Thoracic aorta (tissue), 2 donors: ENCODE measurements at regions not wholly inside any gene's neighbourhood (a gene's known extent, or its start where the extent isn't known, plus 50 kb on each side); places are given as distances from the start of the nearest gene placed in this dataset.

Experiments used
- ATAC-seq: fragments of 150-250 bp; one replicate; pipeline ENCODE4 v1.8.0; 2017; ENCODE audit warnings: low read depth; ENCODE audit not compliant: insufficient number of reproducible peaks, low FRiP score
- DNase-seq: peaks from one replicate; pipeline ENCODE4 v3.0.0-alpha.2; 2020; ENCODE audit warnings: low spot score
- H3K27ac ChIP-seq, 2 donors: fragments of 200-600 bp; sonication (generic); 1 replicate in 1 of 2; 2 replicates in 1 of 2; pipeline ENCODE4 v1.5.1; 2016; ENCODE audit warnings: mild to moderate bottlenecking in 2 of 2, moderate library complexity in 2 of 2
- H3K27me3 ChIP-seq: fragments of 200-600 bp; sonication (generic); replicated peaks from 2 replicates; pipeline ENCODE4 v1.6.0; 2016; ENCODE audit warnings: mild to moderate bottlenecking; ENCODE audit not compliant: insufficient read depth
- H3K36me3 ChIP-seq: fragments of 200-600 bp; sonication (generic); one replicate; pipeline ENCODE4 v1.5.1; 2016
- H3K4me1 ChIP-seq, 2 donors: fragments of 200-600 bp; sonication (generic); 1 replicate in 1 of 2; 2 replicates in 1 of 2; pipeline versions ENCODE4 v1.5.1 to v1.6.0; 2016; ENCODE audit warnings: low read depth in 2 of 2, mild to moderate bottlenecking in 1 of 2; ENCODE audit not compliant: control insufficient read depth in 1 of 2
- H3K4me3 ChIP-seq: fragments of 200-600 bp; sonication (generic); 2 replicates; pipeline ENCODE4 v1.5.1; 2016; ENCODE audit warnings: mild to moderate bottlenecking
- H3K9me3 ChIP-seq: fragments of 200-600 bp; sonication (generic); 2 replicates; pipeline ENCODE4 v1.5.1; 2016
- TF ChIP-seq, protein P1 (sequence below): fragments of 200-600 bp; sonication (generic); IDR thresholded peaks from one replicate; pipeline ENCODE4 v1.5.1; 2019; ENCODE audit warnings: antibody characterized with exemption

DNA sequence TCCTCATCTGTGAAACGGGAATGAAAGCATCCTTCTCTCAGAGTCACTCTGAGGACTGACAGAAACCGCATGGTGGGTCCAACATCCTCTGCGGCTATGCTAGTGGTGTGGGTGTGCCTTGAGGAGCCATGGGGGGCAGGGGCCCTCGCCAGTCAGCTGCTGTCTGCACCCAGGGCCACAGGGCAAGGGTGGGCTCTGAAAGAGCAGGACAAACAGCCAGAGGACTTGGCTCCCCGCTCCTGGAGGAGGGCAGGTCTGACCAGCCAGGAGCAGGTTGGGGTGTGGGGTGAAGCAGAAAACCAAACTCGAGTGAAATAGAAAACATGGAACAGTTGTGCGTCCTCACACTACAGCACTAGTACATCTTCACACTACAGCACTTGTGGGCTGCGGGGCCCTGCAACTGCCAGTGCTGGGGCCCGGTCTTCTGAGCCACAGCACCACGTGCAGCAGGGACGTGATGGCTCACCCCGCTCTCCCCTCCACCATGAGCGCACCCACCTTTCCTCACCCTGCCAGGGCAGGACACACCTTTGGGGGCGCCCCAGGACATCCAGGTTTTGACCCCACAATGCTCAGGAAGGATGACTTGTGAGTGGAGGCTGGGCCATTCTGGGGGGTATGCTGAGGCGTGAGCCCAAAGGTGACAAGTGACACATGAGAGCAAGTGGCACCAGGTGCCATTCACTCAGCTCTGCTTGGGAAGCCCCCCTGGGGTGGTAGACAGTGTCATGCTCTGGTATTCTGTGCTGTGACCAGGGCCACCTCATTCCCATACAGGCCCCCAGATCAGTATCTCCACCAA lies 96.1 kb upstream of the RET start:
- H3K4me1 ChIP-seq, result no peaks in the 10 kb centered on the region
- H3K27ac ChIP-seq, result no peak overlapping the region
- ATAC-seq (no peak), DNase-seq (no peak)
- H3K9me3 ChIP-seq, result no peaks in the 10 kb centered on the region
- H3K4me3 ChIP-seq, result no peak overlapping the region
- H3K27me3 ChIP-seq, result no peaks in the 10 kb centered on the region
- TF ChIP-seq, protein P1, sequence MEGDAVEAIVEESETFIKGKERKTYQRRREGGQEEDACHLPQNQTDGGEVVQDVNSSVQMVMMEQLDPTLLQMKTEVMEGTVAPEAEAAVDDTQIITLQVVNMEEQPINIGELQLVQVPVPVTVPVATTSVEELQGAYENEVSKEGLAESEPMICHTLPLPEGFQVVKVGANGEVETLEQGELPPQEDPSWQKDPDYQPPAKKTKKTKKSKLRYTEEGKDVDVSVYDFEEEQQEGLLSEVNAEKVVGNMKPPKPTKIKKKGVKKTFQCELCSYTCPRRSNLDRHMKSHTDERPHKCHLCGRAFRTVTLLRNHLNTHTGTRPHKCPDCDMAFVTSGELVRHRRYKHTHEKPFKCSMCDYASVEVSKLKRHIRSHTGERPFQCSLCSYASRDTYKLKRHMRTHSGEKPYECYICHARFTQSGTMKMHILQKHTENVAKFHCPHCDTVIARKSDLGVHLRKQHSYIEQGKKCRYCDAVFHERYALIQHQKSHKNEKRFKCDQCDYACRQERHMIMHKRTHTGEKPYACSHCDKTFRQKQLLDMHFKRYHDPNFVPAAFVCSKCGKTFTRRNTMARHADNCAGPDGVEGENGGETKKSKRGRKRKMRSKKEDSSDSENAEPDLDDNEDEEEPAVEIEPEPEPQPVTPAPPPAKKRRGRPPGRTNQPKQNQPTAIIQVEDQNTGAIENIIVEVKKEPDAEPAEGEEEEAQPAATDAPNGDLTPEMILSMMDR, result no peak
- no peaks in the 10 kb centered on the region for H3K36me3 ChIP-seq

DNA sequence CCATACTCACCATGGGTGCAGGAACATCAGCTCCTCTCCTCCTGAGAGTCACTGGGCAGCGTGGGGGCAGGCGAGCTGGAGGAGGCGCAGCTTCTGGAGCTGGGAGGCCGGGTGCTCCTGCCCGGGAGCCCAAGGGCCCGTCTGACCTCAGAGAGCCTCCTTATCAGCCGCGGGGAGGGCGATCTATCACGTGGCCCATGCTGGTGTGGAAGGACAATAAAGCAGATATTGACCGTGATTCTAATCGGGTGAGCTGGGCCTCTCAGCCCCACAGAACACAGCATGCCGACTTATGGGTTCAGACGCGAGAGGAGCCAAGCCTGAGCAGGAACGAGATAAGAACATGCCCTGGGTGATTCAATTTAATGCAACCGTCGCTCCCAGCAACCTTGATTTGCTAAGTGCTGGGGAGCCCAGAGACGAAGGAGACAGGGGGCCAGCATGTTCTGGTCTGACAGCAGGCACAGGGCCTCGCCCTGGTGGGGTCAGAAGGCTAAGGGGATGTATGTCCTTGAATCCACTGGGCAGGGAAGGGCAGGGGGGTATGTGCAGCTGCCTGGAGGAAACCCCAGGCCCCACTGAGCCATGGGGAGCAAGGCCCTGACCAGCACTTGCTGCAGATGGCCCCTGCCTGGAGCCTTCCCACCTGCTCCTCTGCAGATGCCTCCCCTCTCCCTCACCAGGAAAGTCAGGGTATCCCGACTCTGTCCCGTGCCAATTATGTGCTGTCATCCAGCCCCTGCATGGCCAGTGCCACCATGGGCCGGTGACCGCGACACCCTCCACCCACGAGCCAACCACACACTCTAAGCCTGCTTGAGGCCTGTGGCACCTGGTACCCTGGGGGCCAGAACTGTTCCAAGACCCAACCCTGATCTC lies 95.3 kb upstream of the RET start:
- DNase-seq (no peak), ATAC-seq (no peak)
- no peaks in the 10 kb centered on the region for H3K27me3 ChIP-seq
- no peaks in the 10 kb centered on the region for H3K9me3 ChIP-seq
- no peaks in the 10 kb centered on the region for H3K36me3 ChIP-seq
- H3K4me1 ChIP-seq, result no peaks in the 10 kb centered on the region
- TF ChIP-seq, protein P1, result no peak
- no peak overlapping the region for H3K27ac ChIP-seq
- H3K4me3 ChIP-seq, result no peak overlapping the region

DNA sequence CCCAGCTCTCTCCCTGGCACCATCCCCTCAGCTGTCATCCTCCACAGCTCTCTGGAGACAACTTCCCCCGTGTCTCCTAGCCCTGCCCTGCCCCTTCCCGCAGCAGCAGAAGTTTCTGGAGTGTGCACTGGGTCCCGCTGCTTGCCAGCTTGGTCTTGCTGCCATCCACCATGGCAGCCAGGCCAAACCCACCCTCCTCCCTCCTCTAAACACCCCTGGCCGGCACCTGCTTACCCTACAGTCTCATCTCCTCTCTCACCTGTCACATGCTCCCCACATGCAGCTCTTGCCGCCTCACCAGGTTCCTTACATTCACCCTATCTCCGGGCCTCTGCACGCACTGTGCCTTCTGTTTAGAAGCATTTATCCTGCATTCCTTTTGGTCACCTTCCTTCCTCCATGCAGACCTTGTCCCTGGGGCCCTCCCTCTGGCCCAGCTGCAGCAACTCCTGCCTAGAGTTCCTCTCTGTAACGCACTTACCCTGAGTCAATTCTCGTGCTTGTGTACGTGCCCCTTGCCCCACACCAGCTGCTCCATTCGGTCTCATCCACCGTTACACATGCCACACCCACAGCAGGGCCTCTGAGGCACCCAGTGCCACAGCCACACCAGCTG lies 93.9 kb upstream of the RET start:
- no peaks in the 10 kb centered on the region for H3K36me3 ChIP-seq
- H3K4me1 ChIP-seq, result no peaks in the 10 kb centered on the region
- no peak for ATAC-seq
- DNase-seq, result no peak
- no peak overlapping the region for H3K4me3 ChIP-seq
- no peak overlapping the region for H3K27ac ChIP-seq
- TF ChIP-seq, protein P1, result no peak
- H3K27me3 ChIP-seq, result no peaks in the 10 kb centered on the region
- no peaks in the 10 kb centered on the region for H3K9me3 ChIP-seq

DNA sequence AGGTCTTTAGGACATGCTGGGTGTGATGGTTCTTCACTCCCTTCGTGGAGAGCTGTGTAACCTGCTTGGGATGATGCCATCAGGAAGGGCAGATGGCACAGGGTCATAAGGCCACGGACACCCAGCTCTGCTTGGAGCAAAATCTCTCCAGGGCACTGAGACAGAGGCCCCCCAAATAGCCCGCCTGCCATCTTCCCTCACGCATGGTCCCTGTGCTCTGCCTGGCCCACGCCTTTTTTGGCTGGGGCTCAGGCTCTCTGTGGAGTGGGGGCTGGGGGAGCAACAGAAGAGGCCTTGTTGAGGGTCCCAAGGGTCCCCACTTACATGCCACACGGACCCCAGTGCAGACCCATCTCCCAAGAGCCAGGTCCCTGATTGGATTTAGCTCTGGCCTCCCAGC lies 93.3 kb upstream of the RET start:
- Histone ChIP-seq H3K27me3 (no peaks in the 10 kb centered on the region), H3K4me3 (no peak overlapping the region), H3K9me3 (no peaks in the 10 kb centered on the region), H3K27ac (no peak overlapping the region), H3K4me1 (no peaks in the 10 kb centered on the region), H3K36me3 (no peaks in the 10 kb centered on the region)
- no peak for ATAC-seq
- no peak for DNase-seq
- TF ChIP-seq, protein P1, result no peak

DNA sequence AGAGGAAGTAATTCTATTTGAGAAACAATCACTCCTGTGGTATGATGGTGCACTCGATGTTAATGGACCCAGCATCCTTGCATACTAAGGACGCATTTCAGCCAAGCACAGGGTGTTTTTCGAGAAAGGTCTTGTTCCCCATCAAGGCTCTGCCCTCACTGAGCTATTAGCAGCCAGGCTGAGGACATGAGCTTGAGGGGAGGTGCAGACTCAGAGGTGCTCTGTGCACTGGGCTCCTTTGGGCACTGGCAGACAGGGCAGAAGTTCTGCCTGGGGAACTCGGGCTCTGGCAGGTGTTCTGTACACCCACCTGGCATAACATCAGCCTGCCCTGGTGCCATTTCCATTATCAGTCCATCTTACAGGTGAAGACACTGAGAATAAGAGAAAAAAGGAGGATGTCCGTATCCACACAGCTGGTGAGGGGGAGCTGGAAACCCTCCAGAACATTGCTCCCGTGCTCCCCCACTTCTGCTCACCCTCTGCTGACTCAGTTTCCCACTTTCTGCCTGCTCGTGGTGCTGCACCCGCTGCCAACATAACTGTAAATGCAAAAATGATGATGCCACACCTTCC lies 92.7 kb upstream of the RET start:
- no peak for DNase-seq
- Histone ChIP-seq H3K27ac (no peak overlapping the region), H3K36me3 (no peaks in the 10 kb centered on the region), H3K27me3 (no peaks in the 10 kb centered on the region), H3K4me1 (no peaks in the 10 kb centered on the region), H3K9me3 (no peaks in the 10 kb centered on the region), H3K4me3 (no peak overlapping the region)
- ATAC-seq, result no peak
- TF ChIP-seq, protein P1, result no peak
